Neuronal stem cell (in vitro differentiated cells): ENCODE measurements at regions not wholly inside any gene's neighbourhood (a gene's known extent, or its start where the extent isn't known, plus 50 kb on each side); places are given as distances from the start of the nearest gene placed in this dataset.

Experiments used
- DNase-seq: peaks from one replicate; pipeline ENCODE4 v3.0.0-alpha.2; 2013; ENCODE audit warnings: low spot score
- H2AFZ ChIP-seq: one replicate; pipeline ENCODE4 v1.6.1; 2013; ENCODE audit warnings: mild to moderate bottlenecking, low read length, inconsistent platforms
- H2AK5ac ChIP-seq: 2 replicates; pipeline ENCODE4 v1.6.1; 2013; ENCODE audit warnings: low read depth, mild to moderate bottlenecking, inconsistent platforms, low read length, moderate library complexity, mixed read lengths
- H2BK120ac ChIP-seq: 2 replicates; pipeline ENCODE4 v1.6.1; 2013; ENCODE audit warnings: low read depth, mild to moderate bottlenecking, inconsistent platforms, low read length, moderate library complexity, mixed read lengths
- H2BK12ac ChIP-seq: one replicate; pipeline ENCODE4 v1.6.1; 2013; ENCODE audit warnings: low read length, inconsistent platforms
- H2BK15ac ChIP-seq: 2 replicates; pipeline ENCODE4 v1.6.1; 2013; ENCODE audit warnings: mild to moderate bottlenecking, low read length, inconsistent platforms, mixed read lengths
- H2BK5ac ChIP-seq: one replicate; pipeline ENCODE4 v1.6.1; 2013; ENCODE audit warnings: inconsistent platforms, mild to moderate bottlenecking, low read length, moderate library complexity
- H3K14ac ChIP-seq: one replicate; pipeline ENCODE4 v1.6.1; 2013; ENCODE audit warnings: low read length, inconsistent platforms
- H3K18ac ChIP-seq: 2 replicates; pipeline ENCODE4 v1.6.1; 2013; ENCODE audit warnings: low read length, inconsistent platforms
- H3K23ac ChIP-seq: 2 replicates; pipeline ENCODE4 v1.6.1; 2013; ENCODE audit warnings: low read depth, mild to moderate bottlenecking, mixed read lengths, low read length, inconsistent platforms; ENCODE audit not compliant: poor library complexity
- H3K27ac ChIP-seq: replicated peaks from 3 replicates; pipeline ENCODE4 v1.5.1; 2013; ENCODE audit warnings: low read length, inconsistent platforms
- H3K27me3 ChIP-seq, 3 experiments: 2 replicates each; pipeline ENCODE4 v1.6.1; 2013; ENCODE audit warnings: low read length in 3 of 3, mild to moderate bottlenecking in 2 of 3, inconsistent platforms in 1 of 3, low read depth in 1 of 3, mixed read lengths in 1 of 3, moderate library complexity in 1 of 3; ENCODE audit not compliant: control insufficient read depth in 3 of 3, insufficient read depth in 3 of 3
- H3K36me3 ChIP-seq, 2 donors: replicated peaks in 1 of 2; 2 replicates each; pipeline ENCODE4 v1.6.1; 2013; ENCODE audit warnings: low read length in 2 of 2; ENCODE audit not compliant: control insufficient read depth in 2 of 2, insufficient read depth in 2 of 2
- H3K4ac ChIP-seq: 2 replicates; pipeline ENCODE4 v1.6.1; 2013; ENCODE audit warnings: inconsistent platforms, mild to moderate bottlenecking, low read length, moderate library complexity
- H3K4me1 ChIP-seq, 2 donors: 1 replicate in 1 of 2; 2 replicates in 1 of 2; pipeline ENCODE4 v1.6.1; 2013; ENCODE audit warnings: low read length in 2 of 2, low read depth in 1 of 2; ENCODE audit not compliant: control insufficient read depth in 2 of 2, insufficient read depth in 1 of 2
- H3K4me2 ChIP-seq: one replicate; pipeline ENCODE4 v1.6.1; 2013; ENCODE audit warnings: mild to moderate bottlenecking, low read length, inconsistent platforms; ENCODE audit not compliant: insufficient read depth, poor library complexity, severe bottlenecking
- H3K4me3 ChIP-seq, 2 donors: 2 replicates each; pipeline ENCODE4 v1.5.1; 2013; ENCODE audit warnings: low read length in 2 of 2, mild to moderate bottlenecking in 2 of 2, inconsistent platforms in 1 of 2, moderate library complexity in 1 of 2
- H3K79me1 ChIP-seq: one replicate; pipeline ENCODE4 v1.6.1; 2013; ENCODE audit warnings: low read depth, mild to moderate bottlenecking, inconsistent platforms, low read length, moderate library complexity
- H3K9ac ChIP-seq: one replicate; pipeline ENCODE4 v1.6.1; 2013; ENCODE audit warnings: mild to moderate bottlenecking, low read depth, low read length, inconsistent platforms; ENCODE audit not compliant: poor library complexity
- H3K9me3 ChIP-seq, 2 donors: replicated peaks in 1 of 2; 2 replicates each; pipeline versions ENCODE3 to v1.6.1; 2013; ENCODE audit warnings: low read length in 2 of 2, mild to moderate bottlenecking in 2 of 2, inconsistent platforms in 1 of 2, low read depth in 1 of 2, mixed read lengths in 1 of 2, moderate library complexity in 1 of 2; ENCODE audit not compliant: control insufficient read depth in 2 of 2, insufficient read depth in 1 of 2
- H4K8ac ChIP-seq: one replicate; pipeline ENCODE4 v1.6.1; 2013; ENCODE audit warnings: low read depth, mild to moderate bottlenecking, inconsistent platforms, low read length, moderate library complexity
- H4K91ac ChIP-seq: one replicate; pipeline ENCODE4 v1.6.1; 2013; ENCODE audit warnings: low read length, low read depth, mild to moderate bottlenecking, inconsistent platforms; ENCODE audit not compliant: poor library complexity
- WGBS, 2 donors: extraction: QIAGEN DNeasy Blood & Tissue Kit; methylation state at CpG; one replicate each; pipeline ENCODE4 v1.1.7; 2013; ENCODE audit warnings: missing lambda C conversion rate in 2 of 2, mixed read lengths in 1 of 2; ENCODE audit not compliant: insufficient read length in 2 of 2, insufficient replicate concordance in 1 of 2; ENCODE audit errors: extremely low coverage in 2 of 2; 5-methylcytosine and 5-hydroxymethylcytosine counted together

DNA sequence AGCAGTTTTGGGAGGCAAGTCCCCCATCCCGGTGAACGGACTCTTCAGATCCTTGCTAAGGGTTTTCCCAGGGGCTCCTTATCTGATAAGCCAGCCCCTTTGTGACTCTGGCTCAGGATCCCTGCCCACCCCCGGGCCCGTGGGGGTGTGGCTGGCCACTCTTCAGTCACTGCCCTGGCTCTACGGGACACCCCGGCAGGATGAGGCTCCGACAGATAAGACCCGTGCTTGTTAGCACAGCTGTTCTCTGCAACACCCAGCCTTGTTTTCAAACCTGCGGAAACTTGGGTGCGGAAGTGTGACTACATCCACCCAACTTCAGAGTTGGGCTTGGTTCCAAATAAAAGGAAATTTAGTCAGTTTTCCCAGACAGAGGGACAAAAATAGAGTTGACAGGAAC is 66.7 kb upstream of the PODXL start:
- Histone ChIP-seq H4K91ac (no peak overlapping the region), H3K9ac (no peak overlapping the region), H4K8ac (no peak overlapping the region), H3K18ac (peak overlapping the region; percentile 36), H3K14ac (no peak overlapping the region), H3K9me3 (no peaks in the 10 kb centered on the region), H2BK12ac (peak overlapping the region; percentile 51), H3K4me2 (no peak overlapping the region), H2BK5ac (no peak overlapping the region), H3K79me1 (no peaks in the 10 kb centered on the region), H2BK15ac (no peak overlapping the region), H2AK5ac (peak overlapping the region; percentile 15), H3K27me3 (no peaks in the 10 kb centered on the region), H3K36me3 (no peaks in the 10 kb centered on the region), H3K4me1 (peaks cover 26 to 30% of the 10 kb centered on the region in 2 donors), H3K23ac (peak overlapping the region; percentile 9), H2AFZ (no peak overlapping the region), H3K4me3 (no peak overlapping the region), H3K27ac (no peak overlapping the region), H2BK120ac (no peak overlapping the region), H3K4ac (no peak overlapping the region)
- no peak for DNase-seq
- WGBS, 2 donors, result no CpG with 5 or more reads among the region's 10 CpGs

DNA sequence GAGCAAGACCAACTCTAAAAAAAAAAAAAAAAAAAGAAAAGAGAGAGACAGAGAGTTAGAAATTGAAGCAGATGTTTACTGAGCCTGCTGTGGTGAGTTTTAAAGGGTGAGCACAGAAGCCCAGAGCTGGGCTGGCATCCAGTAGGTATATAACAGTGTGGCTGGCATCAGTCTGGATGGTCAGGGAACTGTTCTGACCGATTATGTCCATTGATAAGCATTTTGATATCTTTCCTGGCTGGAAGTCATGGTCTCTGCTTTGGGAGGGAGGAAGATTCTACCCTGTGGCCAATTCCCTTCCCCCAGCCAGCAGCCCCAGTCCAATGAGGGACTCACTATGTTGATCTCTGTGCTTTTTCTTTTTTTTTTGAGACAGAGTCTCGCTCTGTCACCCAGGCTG is 65.2 kb upstream of the PODXL start:
- Histone ChIP-seq H3K9me3 (no peaks in the 10 kb centered on the region), H3K4me3 (no peak overlapping the region), H3K27me3 (no peaks in the 10 kb centered on the region), H2AFZ (no peak overlapping the region), H4K8ac (no peak overlapping the region), H4K91ac (no peak overlapping the region), H2BK15ac (no peak overlapping the region), H2AK5ac (no peak overlapping the region), H3K4me2 (no peak overlapping the region), H3K4me1 (peaks cover 26% of the 10 kb centered on the region in 2 donors), H3K79me1 (no peaks in the 10 kb centered on the region), H3K23ac (no peak overlapping the region), H3K36me3 (no peaks in the 10 kb centered on the region), H3K14ac (no peak overlapping the region), H2BK5ac (no peak overlapping the region), H3K27ac (no peak overlapping the region), H3K4ac (no peak overlapping the region), H2BK120ac (no peak overlapping the region), H3K9ac (no peak overlapping the region), H2BK12ac (no peak overlapping the region), H3K18ac (no peak overlapping the region)
- no peak for DNase-seq
- no CpG with 5 or more reads among the region's 2 CpGs for WGBS, 2 donors

DNA sequence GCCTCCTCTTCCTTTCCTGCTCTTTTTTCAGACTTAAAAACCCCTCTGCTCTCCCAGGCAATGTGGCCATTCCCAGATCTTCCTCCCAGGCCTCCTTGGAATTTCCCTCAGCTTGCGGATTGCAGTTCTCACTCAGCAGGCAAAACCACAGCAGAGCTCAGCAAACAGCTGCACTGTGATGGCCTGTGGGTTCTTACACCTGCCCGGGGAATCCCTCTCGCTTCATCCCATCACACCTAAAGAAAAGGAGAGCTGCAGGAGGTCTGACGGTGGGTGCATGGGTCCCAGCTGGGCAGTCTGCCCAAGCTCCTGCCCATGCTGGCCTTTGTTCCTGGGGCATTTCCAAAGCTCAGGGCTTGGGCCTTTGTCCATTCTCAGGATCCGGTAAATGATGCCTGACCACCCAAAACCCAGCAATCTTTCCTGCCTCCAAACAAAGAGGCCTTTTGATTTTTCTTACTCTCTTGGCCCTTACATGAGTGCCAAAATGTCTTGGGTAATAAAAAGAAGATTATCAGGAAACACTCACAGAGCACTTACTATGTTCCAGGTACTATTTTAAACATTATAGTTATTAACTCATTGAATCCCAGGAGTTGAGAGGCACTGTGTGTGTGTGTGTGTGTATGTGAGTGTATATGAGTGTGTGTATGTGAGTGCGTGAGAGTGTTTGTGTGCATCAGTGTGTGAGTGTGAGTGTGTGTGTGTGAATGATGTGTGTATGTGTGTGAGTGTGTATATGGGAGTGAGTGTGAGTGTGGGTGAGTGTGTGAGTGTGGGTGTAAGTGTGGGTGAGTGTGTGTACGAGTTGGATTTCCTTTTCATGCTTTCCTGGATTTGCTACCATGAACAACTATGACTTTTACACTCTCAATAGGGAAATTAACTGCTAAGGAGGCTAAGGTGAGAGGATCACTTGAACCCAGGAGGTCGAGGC is 64.5 kb upstream of the PODXL start:
- no peak for DNase-seq
- peaks cover 19 to 21% of the 10 kb centered on the region in 2 donors for H3K4me1 ChIP-seq

More for the DNA sequence above, 64.5 kb upstream of the PODXL start:
- H2AK5ac ChIP-seq, result no peak overlapping the region
- H3K4me2 ChIP-seq, result no peak overlapping the region
- H2BK15ac ChIP-seq, result no peak overlapping the region
- peak overlapping the region; percentile 82 for H2BK12ac ChIP-seq
- WGBS, 2 donors, result 100% methylated on average over 1 to 2 of the region's 8 CpGs
- H4K8ac ChIP-seq, result no peak overlapping the region
- no peak overlapping the region for H3K4ac ChIP-seq
- peak overlapping the region in 1 of 2 donors; percentile 42 for H3K4me3 ChIP-seq
- H3K36me3 ChIP-seq, result no peaks in the 10 kb centered on the region
- H2BK5ac ChIP-seq, result peak overlapping the region; percentile 10
- no peak overlapping the region for H3K23ac ChIP-seq
- H3K79me1 ChIP-seq, result no peaks in the 10 kb centered on the region
- H3K27me3 ChIP-seq, result no peaks in the 10 kb centered on the region
- H2BK120ac ChIP-seq, result no peak overlapping the region
- H3K9ac ChIP-seq, result no peak overlapping the region
- H3K14ac ChIP-seq, result no peak overlapping the region
- H3K27ac ChIP-seq, result no peak overlapping the region
- peak overlapping the region; percentile 77 for H2AFZ ChIP-seq
- H4K91ac ChIP-seq, result no peak overlapping the region
- H3K9me3 ChIP-seq, result no peaks in the 10 kb centered on the region
- peak overlapping the region; percentile 29 for H3K18ac ChIP-seq
